Stimulated activated CD8-positive, alpha-beta memory T cell treated with anti-CD3 and anti-CD28 coated beads, Interleukin-4, amount 100 ng/mL, for 48 hours (primary cell): ENCODE measurements at regions not wholly inside any gene's neighbourhood (a gene's known extent, or its start where the extent isn't known, plus 50 kb on each side); places are given as distances from the start of the nearest gene placed in this dataset.
"Not testable (repeated sequence)": the region's sequence is repeated elsewhere in the genome, so short reads cannot be mapped to it uniquely, and the experiment has no call there.

Experiments
- DNase-seq: peaks from one replicate; pipeline ENCODE4 v3.0.0-alpha.2; 2020

DNA sequence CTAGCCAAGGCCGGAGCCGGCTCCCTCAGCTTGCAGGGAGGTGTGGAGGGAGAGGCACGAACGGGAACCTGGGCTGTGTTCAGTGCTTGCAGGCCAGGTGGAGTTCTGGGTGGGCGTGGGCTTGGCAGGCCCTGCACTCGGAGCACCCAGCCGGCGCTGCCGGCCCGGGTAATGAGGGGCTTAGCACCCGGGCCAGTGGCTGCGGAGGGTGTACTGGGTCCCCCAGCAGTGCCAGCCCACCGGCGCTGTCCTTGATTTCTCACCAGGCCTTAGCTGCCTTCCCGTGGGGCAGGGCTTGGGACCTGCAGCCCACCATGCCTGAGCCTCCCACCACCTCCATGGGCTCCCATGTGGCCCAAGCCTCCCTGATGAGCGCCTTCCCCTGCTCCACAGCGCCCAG is 430.5 kb upstream of the API5 start:
- not testable (repeated sequence) for DNase-seq

DNA sequence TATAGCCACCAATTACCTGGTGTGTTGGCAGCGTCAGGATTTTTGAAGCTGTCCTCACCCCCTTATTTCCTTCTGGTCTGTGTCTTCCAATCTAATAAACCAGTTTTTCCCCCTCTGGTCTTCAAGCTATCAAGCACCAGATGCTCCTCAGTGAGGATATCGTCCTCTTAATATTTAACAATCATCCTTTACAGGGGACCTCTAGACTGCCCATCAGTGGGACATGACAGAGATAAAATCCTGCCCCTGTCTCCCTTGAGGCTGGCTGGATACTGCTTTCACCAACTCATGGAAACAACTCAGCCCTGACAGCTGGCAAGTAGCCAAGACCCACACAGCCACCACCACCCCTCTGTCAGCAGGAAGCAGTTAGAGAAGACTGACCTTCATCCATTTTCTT is 421.0 kb upstream of the API5 start:
- no peak for DNase-seq

DNA sequence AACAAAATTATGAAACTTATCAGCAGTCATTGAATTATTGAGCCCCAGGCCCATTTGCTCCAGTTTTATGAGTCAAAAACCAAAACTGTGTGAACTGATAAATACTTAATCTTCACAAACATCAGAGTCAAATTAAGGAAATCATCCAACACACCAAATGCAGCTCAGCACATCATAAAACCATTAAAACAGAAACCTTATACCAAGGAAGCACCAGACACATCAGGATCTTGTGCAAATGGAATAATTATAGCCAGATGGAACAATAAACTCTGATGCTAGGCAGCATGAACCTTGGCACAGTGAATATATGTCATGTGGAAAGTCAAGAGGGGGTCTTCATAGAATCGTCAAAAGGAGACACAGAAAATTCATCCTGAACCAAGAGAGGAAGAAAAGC is 410.7 kb upstream of the API5 start:
- no peak for DNase-seq

DNA sequence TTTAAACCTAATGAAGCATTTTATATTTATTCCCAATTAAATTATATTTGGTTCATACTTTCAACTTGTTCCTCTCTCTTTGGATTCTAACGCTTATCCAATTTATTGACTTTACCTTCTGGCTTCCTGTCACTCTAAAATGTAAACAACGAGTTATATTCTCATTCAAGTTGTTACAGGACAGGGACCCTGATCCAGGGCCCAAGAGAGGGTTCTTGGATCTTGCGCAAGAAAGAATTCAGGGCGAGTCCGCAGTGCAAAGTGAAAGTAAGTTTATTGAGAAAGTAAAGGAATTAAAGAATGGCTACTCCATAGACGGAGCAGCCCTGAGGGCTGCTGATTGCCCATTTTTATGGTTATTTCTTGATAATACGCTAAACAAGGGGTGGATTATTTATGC is 405.6 kb upstream of the API5 start:
- DNase-seq = no peak

DNA sequence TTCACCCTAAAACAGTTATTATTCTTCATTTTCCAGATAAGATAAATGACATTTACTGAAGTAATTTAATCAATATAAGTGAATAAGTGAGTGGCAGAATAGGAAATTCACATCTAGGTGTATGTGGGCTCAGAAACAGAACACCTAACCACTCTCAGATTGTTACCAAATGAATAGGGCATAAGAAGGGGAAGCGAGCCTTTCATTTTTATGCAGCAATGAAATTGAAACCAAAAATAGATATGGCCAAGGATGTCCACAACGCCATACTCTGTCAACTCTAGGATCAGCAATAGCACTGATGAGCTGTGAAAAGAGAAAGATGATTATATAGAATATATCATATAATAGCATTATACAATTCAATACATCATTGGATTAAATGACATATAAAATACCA is 398.1 kb upstream of the API5 start:
- no peak for DNase-seq

DNA sequence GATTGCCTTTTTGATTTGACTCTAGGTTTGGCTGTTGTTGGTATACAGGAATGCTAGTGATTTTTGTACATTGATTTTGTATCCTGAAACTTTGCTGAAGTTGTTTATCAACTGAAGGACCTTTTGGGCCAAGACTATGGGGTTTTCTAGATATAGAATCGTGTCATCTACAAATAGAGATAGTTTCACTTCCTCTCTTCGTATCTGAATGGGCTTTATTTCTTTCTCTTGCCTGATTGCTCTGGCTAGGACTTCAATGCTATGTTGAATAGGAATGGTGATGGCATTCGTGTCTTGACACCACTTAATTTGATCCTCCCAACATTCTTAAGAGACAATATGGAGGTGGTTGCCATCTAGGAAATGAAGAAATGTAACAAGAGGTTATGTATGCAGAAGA is 388.1 kb upstream of the API5 start:
- no peak for DNase-seq

DNA sequence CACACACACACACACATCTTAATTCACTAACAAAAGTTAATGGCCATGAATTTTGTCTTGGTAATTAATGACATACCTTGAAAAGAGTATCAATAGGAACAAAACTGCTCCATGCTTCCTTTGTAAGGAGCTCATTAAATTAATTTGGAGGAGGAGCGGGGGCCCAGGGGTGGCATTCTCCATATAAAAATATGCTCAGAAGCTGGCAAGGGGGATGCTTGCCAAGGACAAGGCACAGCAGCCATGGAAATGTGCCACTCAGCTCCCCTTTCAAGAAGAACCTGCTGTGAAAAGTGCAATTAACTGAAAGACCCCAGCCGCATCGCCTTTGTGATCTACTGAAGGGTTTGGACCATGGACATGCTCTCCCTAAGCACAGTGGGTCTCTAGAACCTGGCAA is 385.9 kb upstream of the API5 start:
- DNase-seq = no peak

DNA sequence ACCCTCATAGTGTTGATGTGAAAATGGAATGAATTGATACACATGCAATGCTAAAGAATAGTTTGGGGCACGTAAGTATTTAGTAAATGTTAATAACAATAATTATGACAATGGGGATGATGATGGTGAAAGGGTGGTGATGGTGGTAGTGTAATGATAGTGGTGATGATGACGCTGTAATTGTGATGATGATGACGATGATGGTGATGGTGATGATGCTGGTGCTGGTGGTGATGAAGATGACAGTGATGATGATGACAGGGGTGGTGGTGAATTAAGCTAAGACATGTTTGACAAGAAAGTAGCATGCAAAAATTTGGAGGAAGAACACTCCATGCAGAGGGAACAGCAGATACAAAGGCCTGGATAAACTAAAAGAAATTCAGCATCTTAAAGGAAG is 364.4 kb upstream of the API5 start:
- DNase-seq = no peak

DNA sequence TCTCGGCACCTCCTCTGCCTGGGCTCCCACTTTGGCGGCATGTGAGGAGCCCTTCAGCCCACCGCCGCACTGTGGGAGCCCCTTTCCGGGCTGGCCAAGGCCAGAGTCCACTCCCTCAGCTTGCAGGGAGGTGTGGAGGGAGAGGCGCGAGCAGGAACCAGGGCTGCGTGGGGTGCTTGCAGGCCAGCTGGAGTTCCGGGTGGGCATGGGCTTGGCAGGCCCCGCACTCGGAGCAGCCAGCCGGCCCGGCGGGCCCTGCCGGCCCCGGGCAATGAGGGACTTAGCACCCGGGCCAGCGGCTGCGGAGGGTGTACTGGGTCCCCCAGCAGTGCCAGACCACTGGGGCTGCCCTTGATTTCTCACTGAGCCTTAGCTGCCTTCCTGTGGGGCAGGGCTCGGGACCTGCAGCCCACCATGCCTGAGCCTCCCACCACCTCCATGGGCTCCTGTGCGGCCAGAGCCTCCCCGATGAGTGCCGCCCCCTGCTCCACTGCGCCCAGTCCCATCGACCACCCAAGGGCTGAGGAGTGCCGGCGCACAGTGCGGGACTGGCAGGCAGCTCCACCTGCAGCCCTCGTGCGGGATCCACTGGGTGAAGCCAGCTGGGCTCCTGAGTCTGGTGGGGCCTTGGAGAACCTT is 361.9 kb upstream of the API5 start:
- not testable (repeated sequence) for DNase-seq

DNA sequence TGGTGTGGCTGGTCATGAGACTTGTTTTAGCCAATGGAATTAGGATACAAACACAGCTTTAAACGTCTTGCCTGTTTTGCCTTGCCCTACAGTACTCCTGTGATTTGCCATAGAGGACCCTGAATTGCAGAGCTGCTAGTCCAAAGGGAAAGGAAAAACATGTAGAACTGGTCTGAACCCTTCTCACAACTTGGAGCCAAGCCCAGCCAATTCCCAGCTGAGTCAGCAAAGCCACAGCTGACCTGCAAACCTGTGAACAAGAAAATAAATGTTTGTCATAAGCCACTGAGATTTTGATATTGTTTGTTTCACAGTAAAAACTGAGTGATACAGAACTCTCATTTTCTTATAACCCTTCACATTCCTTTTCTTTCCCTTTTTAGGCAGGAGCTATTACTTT is 360.5 kb upstream of the API5 start:
- no peak for DNase-seq

DNA sequence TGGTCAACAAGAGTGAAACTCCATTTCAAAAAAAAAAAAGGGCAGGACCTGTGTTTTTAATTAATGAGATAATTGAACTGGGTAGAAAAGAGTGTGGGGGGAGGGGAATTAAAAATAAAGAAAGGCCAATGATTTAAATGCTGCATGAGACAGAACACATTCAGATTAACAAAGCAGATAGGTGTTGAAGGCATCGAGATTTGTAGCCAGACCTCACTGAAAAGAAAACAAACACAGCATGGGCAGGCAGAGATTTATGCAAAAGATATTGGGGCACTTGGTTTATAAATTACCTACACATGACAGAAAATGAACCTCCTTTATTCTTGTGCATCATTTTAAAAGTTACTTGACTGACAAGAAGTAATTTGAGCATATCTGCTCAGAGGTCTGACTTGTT is 354.0 kb upstream of the API5 start:
- no peak for DNase-seq

DNA sequence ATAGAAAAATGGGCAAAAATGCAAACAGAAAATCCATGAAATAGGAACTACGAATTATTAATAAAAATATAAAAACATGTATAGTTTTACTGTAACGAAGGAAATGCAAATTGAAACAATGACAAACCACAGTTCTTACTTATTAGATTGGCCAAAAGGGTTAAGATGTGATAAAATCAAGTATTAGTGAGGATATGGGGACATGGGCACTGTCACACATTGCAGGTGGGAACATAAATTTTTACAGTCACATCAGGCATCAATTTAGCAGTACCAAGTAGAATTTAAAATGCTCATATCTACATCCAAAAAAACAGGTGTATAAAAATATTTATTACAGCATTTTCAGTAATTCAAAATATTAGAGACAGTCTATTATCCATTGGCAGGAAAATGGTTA is 353.2 kb upstream of the API5 start:
- no peak for DNase-seq

DNA sequence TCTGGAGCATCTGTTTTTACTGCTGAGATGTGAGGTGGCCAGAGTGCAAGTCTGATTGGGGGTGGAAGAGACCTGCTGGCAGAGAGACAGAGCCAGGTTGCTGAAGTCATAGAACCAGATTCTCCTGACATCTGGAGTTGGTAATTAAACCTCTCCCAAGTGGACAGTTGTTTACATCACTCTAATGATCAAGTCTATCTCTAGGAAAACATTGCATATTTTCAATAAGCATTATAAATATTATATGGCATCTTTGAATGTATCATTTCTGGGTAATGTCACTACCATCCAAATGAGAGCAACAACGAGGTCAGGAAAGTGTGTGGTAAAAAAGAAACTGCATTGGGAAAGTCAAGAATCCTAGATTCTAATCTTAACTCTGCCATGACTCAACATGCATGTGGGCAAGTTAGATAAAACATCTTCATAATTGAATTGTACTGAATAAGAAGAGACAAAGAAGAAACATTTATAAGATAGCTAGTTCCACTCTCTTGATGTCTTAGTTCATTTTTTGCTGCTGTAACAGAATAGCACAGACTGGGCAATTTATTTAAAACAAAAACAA is 351.2 kb upstream of the API5 start:
- no peak for DNase-seq

DNA sequence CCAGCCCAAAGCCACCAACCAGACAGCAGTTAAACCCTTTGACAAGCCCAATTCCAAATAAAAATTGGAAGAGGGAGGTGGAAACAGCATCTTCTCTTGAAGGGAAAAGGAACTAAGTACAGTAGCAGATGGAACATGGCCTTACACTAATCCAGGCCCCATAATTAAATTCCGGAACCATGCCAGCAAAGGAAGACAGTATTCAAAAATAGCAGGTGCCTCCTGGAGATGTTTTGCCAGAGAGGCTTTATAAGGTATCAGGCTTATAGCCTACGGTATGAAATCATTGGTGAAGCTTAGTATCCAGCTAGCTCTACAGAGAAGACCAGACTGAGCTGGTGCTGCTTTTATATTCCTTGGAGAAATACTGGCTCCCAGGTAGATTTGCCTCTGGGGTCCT is 344.1 kb upstream of the API5 start:
- DNase-seq = no peak

DNA sequence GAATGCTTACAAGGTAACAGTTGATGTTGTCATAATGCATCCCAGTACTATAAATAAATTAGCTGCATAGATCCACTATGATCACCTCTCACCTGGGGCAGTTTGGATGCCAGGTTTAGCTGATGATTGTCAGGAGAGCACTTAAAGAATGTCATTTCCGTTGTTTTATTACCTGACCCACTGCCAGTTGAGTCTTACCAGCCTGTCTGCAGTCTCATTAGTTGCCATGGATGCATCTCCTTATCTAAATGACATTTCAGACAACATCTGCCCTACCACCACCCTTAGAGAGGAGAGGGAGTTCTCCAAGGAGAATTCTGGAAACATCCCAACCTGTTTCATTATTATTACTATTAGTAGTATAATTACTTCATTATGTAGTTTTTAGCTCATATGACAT is 339.1 kb upstream of the API5 start:
- no peak for DNase-seq

DNA sequence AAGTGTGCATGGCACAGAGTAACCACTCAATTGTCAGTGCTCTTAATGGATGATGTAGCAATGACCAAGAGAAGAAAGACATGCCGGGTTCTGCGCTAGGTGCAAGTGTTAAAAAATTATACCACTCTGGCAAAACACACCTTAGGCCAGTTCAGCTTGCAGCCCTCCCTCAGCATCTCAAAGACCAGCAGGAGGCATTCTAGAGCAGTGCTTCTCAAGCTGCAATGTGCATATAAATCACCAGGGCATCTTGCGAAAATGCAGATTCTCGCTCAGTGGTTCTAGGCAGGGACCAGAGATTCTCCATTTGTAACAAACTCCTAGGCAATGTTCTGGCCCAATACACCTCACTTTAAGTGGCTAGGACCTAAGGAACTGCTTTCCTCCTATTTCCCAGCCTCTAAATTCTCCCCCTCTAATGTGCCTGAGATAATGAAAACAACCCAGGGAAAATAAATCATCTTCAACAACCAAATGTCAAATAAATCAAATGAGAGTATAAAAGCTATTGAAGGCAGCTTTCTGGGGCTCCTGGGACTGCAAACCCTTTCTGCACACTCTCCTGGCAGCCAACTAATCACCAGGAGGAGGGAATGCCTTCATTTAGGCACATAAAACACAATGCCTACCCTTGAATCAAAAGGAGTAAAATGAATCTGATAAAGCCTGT is 337.2 kb upstream of the API5 start:
- no peak for DNase-seq

DNA sequence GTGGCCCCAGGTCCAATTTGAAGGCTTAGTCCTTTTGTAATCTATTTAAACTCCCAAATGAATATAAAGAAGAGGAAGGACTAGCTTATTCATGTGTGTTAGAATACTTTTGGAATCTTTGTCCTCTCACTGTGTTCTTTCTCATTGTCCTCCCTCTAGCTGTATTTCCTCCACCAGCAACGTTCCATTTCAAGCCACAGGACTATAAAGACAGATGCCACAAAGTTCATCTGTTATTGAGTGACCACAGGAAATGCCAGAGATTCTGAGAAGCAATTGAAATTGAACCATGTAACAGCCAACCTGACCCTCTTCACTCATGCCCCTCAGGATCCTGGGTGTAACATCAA is 336.6 kb upstream of the API5 start:
- DNase-seq = no peak

DNA sequence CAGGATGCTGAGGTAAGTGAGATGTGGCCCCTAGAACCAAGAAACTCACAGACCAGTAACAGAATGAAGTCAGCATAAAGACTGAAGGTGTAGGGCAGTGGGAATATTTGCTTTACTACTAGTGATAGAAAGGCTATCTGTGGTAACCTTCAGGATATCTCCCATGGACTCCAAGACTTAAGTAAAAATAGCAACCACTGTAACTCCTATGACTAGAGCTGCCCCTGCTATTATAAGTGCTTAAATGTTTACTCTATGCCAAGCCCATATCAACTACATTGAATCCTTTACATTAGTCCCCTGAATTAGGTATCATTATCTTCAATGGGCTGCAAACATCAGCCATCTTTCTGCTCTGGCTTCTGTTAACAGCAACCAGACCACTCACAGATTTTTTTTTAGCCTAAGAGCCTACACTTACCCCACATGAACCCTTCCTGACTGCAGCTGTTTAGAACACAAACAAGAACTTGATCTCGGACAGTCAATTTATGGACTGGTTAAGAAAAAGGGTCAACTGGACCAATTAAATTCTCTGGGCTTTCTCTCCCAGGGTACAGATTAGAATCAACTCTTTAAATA is 335.1 kb upstream of the API5 start:
- DNase-seq = no peak

DNA sequence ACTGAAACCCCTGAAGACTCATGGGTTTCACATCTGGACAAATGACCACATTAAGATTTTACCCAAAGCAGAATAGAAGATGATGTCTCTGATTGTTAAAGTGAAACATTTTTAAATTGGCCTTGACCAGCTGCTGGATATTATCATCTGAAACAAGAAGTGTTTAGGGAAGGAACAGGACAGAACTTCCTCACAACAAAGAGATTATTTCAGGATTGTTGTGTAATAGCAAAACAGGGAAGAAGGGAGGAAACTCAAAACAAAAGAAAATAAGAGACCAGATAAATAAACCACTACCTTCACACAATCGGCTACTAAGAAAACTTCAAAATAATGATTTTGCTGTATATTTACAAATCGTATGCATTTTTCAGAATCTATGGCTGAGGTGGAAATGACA is 319.2 kb upstream of the API5 start:
- DNase-seq = no peak

DNA sequence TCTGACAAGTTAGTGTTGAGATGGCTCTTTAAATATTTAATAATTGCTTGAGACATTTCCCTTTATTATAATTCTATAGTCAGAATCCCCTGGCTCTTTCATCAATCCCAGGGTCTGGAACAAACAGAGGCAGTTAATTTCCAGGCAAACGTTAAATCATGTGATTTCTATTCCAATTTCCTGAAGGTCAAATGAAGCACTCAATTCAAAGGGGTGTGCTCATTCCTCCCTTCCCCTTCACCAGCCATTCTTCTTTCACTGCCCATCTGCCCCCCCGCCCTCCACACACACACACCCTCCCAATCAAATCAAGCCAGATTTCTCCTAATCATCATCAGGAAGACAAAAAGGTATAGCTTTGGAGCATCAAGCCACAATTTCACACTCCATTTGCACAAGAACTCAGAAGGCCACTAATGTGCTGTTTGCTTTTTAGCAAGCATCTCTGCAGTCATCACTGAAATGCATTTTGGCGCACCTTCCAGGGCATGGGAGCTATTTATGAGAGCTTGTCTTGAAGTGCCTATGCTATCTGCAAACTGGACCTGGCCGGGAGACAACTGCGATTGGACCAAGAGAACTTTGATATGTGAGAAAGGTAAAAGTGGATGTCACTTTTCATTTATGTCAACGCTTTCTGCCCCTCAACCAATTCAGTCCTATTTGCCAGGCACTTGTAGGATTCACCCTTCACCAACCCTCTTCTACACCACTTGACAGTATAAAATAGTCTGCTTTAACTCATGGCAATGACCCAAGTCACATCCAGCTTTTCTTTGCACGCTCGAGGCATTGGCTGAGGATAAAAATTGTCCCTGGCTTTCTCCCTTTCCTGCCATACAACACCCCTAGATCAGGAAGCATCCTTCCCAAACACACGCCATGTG is 315.1 kb upstream of the API5 start:
- no peak for DNase-seq

DNA sequence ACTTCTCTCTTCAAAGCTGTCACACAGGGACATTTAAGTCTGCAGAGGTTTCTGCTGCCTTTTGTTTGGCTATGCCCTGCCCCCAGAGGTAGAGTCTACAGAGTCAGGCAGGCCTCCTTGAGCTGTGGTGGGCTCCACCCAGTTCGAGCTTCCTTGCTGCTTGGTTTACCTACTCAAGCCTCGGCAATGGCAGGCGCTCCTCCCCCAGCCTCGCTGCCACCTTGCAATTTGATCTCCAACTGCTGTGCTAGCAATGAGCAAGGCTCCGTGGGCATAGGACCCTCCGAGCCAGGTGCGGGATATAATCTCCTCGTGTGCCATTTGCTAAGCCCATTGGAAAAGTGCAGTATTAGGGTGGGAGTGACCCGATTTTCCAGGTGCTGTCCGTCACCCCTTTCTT is 306.9 kb upstream of the API5 start:
- not testable (repeated sequence) for DNase-seq

DNA sequence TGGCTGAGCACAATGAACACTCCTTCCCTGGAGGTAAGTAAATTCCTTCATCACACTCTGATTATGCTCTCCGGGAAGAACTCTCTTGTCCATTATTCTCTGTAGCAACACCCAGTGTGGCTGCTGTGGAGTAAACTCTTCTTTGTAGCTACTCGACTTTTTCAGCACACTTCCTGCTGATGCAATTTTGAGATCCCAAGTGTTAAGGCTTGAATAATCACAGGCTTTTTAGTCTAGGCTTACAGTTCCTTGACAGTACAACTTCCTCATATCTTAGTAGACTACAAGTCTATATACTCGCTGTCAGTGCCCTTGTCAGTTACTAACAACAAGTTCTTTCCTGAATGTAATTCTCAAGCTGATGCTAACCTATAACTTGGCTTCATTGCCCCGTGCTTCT is 301.8 kb upstream of the API5 start:
- no peak for DNase-seq

DNA sequence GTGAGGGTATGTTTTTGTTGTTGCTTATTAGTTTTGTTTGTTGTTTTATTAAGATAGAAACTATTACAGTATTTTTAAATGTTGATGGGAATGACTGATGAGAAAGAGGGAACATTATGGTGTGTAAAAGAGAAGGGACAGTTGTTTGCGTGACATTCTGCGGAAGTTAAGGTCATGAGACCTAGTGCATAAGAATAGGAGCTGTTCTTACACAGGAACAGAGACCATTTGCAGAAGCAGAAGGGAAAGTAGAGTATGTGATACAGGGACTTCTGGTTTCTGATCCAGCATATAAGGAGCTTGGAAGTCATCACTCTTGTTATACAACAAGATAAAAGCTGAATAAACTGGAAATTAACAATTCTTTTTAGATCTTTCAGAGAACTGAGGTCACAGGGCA is 299.2 kb upstream of the API5 start:
- no peak for DNase-seq

DNA sequence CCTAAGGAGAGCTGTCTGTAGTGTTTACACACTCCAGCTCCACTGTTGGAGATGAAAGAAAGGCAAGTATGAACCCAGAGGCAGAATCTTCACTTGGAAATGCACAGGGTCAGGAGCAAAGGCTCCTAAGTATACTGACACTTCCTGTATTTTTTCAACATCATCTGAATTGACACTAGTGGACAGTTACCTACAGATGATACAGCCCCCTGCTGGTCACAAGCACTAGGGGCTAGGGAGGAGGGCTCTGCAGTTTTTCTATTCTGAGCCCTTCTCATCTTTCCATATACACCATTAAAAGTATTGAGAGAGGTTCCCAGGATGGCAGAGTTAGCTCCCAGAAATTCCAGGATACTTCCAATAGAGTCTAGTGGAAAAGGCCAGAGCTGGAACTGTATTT is 290.3 kb upstream of the API5 start:
- DNase-seq = no peak
